Type B pancreatic cell (in vitro differentiated cells): ENCODE measurements at regions not wholly inside any gene's neighbourhood (a gene's known extent, or its start where the extent isn't known, plus 50 kb on each side); places are given as distances from the start of the nearest gene placed in this dataset.

Experiments used
- DNase-seq: peaks from one replicate; pipeline ENCODE4 v3.0.0; 2021; ENCODE audit warnings: mixed read lengths; ENCODE audit not compliant: unreplicated experiment; ENCODE audit errors: extremely low spot score
- H3K27ac Mint-ChIP-seq: 2 replicates; pipeline ENCODE4 v1.8.0; 2021; ENCODE audit warnings: mild to moderate bottlenecking, mixed read lengths
- H3K27me3 Mint-ChIP-seq: 2 replicates; pipeline ENCODE4 v1.8.0; 2021; ENCODE audit warnings: mixed read lengths
- H3K36me3 Mint-ChIP-seq: 2 replicates; pipeline ENCODE4 v1.8.0; 2021; ENCODE audit warnings: mixed read lengths
- H3K4me1 Mint-ChIP-seq: one replicate; pipeline ENCODE4 v1.8.0; 2021; ENCODE audit warnings: mixed read lengths; ENCODE audit not compliant: unreplicated experiment
- H3K4me3 Mint-ChIP-seq: 2 replicates; pipeline ENCODE4 v1.8.0; 2021; ENCODE audit warnings: mild to moderate bottlenecking, mixed read lengths
- H3K9me3 Mint-ChIP-seq: 2 replicates; pipeline ENCODE4 v1.8.0; 2021; ENCODE audit warnings: mixed read lengths
- CTCF ChIP-seq: fragments of 200-600 bp; sonication (generic); conservative IDR thresholded peaks from 2 replicates; pipeline ENCODE4 v1.5.0; 2021; ENCODE audit warnings: antibody characterized with exemption, mild to moderate bottlenecking

DNA sequence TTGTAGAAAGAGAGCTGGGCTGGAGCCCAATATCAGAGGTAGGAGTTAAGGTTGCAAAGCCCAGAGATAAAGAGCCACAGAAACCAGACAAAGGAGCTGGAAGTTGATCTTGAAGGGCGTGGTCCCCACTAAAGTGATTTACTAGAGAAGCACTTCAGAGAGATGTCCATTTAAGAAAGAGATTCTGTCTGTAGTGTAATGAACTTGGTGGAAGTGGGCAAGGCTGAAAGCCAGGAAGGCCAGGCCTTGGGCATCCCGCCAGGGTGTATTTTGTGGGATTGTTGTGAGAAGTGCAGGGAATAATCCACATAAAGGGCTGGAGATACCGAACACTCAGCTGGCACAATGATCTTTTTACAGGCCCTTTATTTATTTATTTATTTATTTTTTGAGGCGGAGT, 1398.8 kb downstream of the TBC1D22A start:
- H3K9me3 Mint-ChIP-seq, result no peaks in the 10 kb centered on the region
- no peak for TF ChIP-seq CTCF
- H3K4me3 Mint-ChIP-seq, result no peak overlapping the region
- peaks cover 7% of the 10 kb centered on the region for H3K27me3 Mint-ChIP-seq
- DNase-seq, result no peak
- H3K36me3 Mint-ChIP-seq, result no peaks in the 10 kb centered on the region
- no peak overlapping the region for H3K27ac Mint-ChIP-seq
- H3K4me1 Mint-ChIP-seq, result no peaks in the 10 kb centered on the region

GRCh38 chr22:48157676-48158075, 1395.2 kb downstream of the TBC1D22A start:
- Mint-ChIP-seq H3K4me1 (no peaks in the 10 kb centered on the region), H3K4me3 (no peak overlapping the region), H3K9me3 (no peaks in the 10 kb centered on the region), H3K27me3 (peaks cover 7% of the 10 kb centered on the region), H3K36me3 (no peaks in the 10 kb centered on the region), H3K27ac (no peak overlapping the region)
- TF ChIP-seq CTCF, result no peak
- no peak for DNase-seq

DNA sequence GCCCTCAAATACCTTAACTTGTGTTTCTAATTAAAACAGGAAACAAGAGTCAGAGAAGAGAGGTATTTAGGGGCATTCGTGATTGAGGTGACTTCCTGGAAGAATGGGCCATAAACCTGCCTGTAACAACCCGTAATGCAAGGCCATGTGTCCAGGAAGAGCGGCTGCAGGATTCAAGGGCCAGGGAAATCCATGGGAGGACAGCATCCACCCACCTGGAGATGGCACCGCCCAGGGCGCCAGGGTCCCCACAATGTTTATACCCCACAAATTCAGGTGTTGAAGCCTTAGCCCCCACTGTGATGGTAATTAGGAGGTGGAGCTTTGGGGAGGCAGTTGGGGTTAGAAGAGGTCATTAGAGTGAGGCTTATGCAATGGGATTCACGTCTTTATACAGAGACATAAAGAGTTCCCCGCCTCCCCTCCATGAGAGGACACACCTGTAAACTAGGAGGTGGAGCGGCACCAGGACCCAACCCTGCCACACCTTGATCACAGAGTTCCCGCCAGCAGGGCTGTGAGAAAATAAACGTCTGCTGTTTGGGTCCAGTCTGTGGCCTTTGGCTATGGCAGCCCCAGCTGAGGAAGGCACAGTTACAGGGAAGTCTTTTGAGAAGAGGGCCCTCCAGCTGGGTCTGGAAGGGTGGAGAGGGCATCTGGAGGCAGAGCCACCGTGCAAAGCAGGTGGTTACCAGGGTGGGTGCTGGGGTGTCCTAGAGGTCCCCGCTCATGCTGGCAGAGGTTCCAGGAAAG, 1394.3 kb downstream of the TBC1D22A start:
- H3K4me1 Mint-ChIP-seq, result no peaks in the 10 kb centered on the region
- no peak for TF ChIP-seq CTCF

GRCh38 chr22:48155446-48155845, 1393.0 kb downstream of the TBC1D22A start:
- Mint-ChIP-seq H3K9me3 (no peaks in the 10 kb centered on the region), H3K27ac (no peak overlapping the region), H3K4me3 (no peak overlapping the region), H3K36me3 (no peaks in the 10 kb centered on the region), H3K27me3 (peaks cover 3% of the 10 kb centered on the region), H3K4me1 (no peaks in the 10 kb centered on the region)
- no peak for TF ChIP-seq CTCF
- no peak for DNase-seq

More for the DNA sequence above, 1394.3 kb downstream of the TBC1D22A start:
- no peak for DNase-seq
- H3K27ac Mint-ChIP-seq, result no peak overlapping the region
- peaks cover 3% of the 10 kb centered on the region for H3K27me3 Mint-ChIP-seq
- H3K9me3 Mint-ChIP-seq, result no peaks in the 10 kb centered on the region
- no peak overlapping the region for H3K4me3 Mint-ChIP-seq
- no peaks in the 10 kb centered on the region for H3K36me3 Mint-ChIP-seq

DNA sequence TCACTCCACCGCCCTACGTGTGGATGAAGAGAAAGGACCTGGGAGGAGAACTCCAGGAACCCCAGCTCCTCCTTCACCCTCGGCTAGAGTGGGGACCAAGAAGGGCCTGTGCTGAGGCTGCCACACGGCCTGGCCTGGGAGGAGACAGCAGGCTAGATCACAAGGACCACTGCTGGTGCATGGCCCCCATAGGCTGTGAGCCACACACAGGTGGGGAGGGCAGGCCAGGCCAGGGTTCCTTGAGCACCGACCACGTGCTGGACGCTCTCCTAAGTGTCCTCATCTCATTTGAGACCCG, 1392.4 kb downstream of the TBC1D22A start:
- TF ChIP-seq CTCF, result no peak
- no peak for DNase-seq
- Mint-ChIP-seq H3K4me1 (no peaks in the 10 kb centered on the region), H3K36me3 (no peaks in the 10 kb centered on the region), H3K4me3 (no peak overlapping the region), H3K27ac (no peak overlapping the region), H3K27me3 (peaks cover 3% of the 10 kb centered on the region), H3K9me3 (no peaks in the 10 kb centered on the region)
